Stimulated activated CD4-positive, alpha-beta T cell treated with anti-CD3 and anti-CD28 coated beads, Interleukin-4, amount 100 ng/mL, for 1 hour (primary cell): ENCODE measurements at regions not wholly inside any gene's neighbourhood (a gene's known extent, or its start where the extent isn't known, plus 50 kb on each side); places are given as distances from the start of the nearest gene placed in this dataset.

Experiments
- DNase-seq: peaks from one replicate; pipeline ENCODE4 v3.0.0-alpha.2; 2020

GRCh38 chr6:164911151-164911550 lies 398.3 kb downstream of the C6orf118 start:
- no peak for DNase-seq

- DNase-seq, result no peak
These were observed 402.6 kb downstream of the C6orf118 start for GRCh38 chr6:164906766-164907165.

- DNase-seq, result no peak
These were observed 404.1 kb downstream of the C6orf118 start for GRCh38 chr6:164905311-164905710.

- no peak for DNase-seq
These were observed 411.0 kb downstream of the C6orf118 start for GRCh38 chr6:164898412-164898811.

GRCh38 chr6:164897523-164898235 lies 411.7 kb downstream of the C6orf118 start:
- DNase-seq, result no peak

- DNase-seq, result no peak
These were observed 419.4 kb downstream of the C6orf118 start for GRCh38 chr6:164889980-164890379.

GRCh38 chr6:164887660-164888059 lies 421.7 kb downstream of the C6orf118 start:
- no peak for DNase-seq

GRCh38 chr6:164882236-164882635 lies 427.2 kb downstream of the C6orf118 start:
- DNase-seq, result no peak

- DNase-seq, result no peak
These were observed 437.6 kb downstream of the C6orf118 start for GRCh38 chr6:164871783-164872182.

GRCh38 chr6:164870164-164870563 lies 439.2 kb downstream of the C6orf118 start:
- no peak for DNase-seq

GRCh38 chr6:164861967-164862366 lies 447.4 kb downstream of the C6orf118 start:
- no peak for DNase-seq

- no peak for DNase-seq
These were observed 449.6 kb downstream of the C6orf118 start for GRCh38 chr6:164859816-164860215.

GRCh38 chr6:164856138-164856537 lies 453.3 kb downstream of the C6orf118 start:
- no peak for DNase-seq

GRCh38 chr6:164855281-164855680 lies 454.1 kb downstream of the C6orf118 start:
- DNase-seq, result no peak

GRCh38 chr6:164854526-164854925 lies 454.9 kb downstream of the C6orf118 start:
- DNase-seq, result no peak

GRCh38 chr6:164845773-164846172 lies 463.6 kb downstream of the C6orf118 start:
- DNase-seq, result no peak

- no peak for DNase-seq
These were observed 467.3 kb downstream of the C6orf118 start for GRCh38 chr6:164842085-164842484.

- DNase-seq, result no peak
These were observed 471.3 kb downstream of the C6orf118 start for GRCh38 chr6:164838068-164838615.

GRCh38 chr6:164836486-164836885 lies 472.9 kb downstream of the C6orf118 start:
- DNase-seq, result no peak

- DNase-seq, result no peak
These were observed 477.0 kb downstream of the C6orf118 start for GRCh38 chr6:164832410-164832809.

GRCh38 chr6:164827537-164827936 lies 481.9 kb downstream of the C6orf118 start:
- no peak for DNase-seq

GRCh38 chr6:164826831-164827468 lies 482.5 kb downstream of the C6orf118 start:
- no peak for DNase-seq

- no peak for DNase-seq
These were observed 484.0 kb downstream of the C6orf118 start for GRCh38 chr6:164825386-164825785.

- no peak for DNase-seq
These were observed 491.7 kb downstream of the C6orf118 start for GRCh38 chr6:164817662-164818061.
